GM19328 (cell line): ENCODE measurements at regions not wholly inside any gene's neighbourhood (a gene's known extent, or its start where the extent isn't known, plus 50 kb on each side); places are given as distances from the start of the nearest gene placed in this dataset.

Experiments used
- ATAC-seq: cut with Tn5 transposase; IDR thresholded peaks from one replicate; pipeline ENCODE4 v1.9.1; 2021; ENCODE audit warnings: mild to moderate bottlenecking, moderate library complexity; ENCODE audit not compliant: unreplicated experiment

- no peak for ATAC-seq
Measured at GRCh38 chr13:40235160-40235796, 431.2 kb downstream of the FOXO1 start.

- no peak for ATAC-seq
Measured at GRCh38 chr13:40236566-40237168, 429.8 kb downstream of the FOXO1 start.

- no peak for ATAC-seq
Measured at GRCh38 chr13:40238761-40239160, 427.7 kb downstream of the FOXO1 start.

- ATAC-seq: no peak
Measured at GRCh38 chr13:40240293-40240692, 426.1 kb downstream of the FOXO1 start.

GRCh38 chr13:40241125-40241798 lies 425.2 kb downstream of the FOXO1 start:
- ATAC-seq: no peak

GRCh38 chr13:40243047-40243446 lies 423.4 kb downstream of the FOXO1 start:
- no peak for ATAC-seq

- no peak for ATAC-seq
Measured at GRCh38 chr13:40243982-40244381, 422.5 kb downstream of the FOXO1 start.

- no peak for ATAC-seq
Measured at GRCh38 chr13:40245567-40245966, 420.9 kb downstream of the FOXO1 start.

- no peak for ATAC-seq
Measured at GRCh38 chr13:40247845-40248244, 418.6 kb downstream of the FOXO1 start.

- ATAC-seq: no peak
Measured at GRCh38 chr13:40251343-40252032, 415.0 kb downstream of the FOXO1 start.

- no peak for ATAC-seq
Measured at GRCh38 chr13:40252241-40252640, 414.2 kb downstream of the FOXO1 start.

GRCh38 chr13:40252676-40253075 lies 413.8 kb downstream of the FOXO1 start:
- no peak for ATAC-seq

- no peak for ATAC-seq
Measured at GRCh38 chr13:40254394-40254793, 412.0 kb downstream of the FOXO1 start.

- no peak for ATAC-seq
Measured at GRCh38 chr13:40255551-40255950, 410.9 kb downstream of the FOXO1 start.

- ATAC-seq: no peak
Measured at GRCh38 chr13:40259899-40260298, 406.5 kb downstream of the FOXO1 start.

GRCh38 chr13:40261336-40261735 lies 405.1 kb downstream of the FOXO1 start:
- ATAC-seq: no peak

GRCh38 chr13:40261947-40262346 lies 404.5 kb downstream of the FOXO1 start:
- ATAC-seq: no peak

GRCh38 chr13:40269086-40269485 lies 397.4 kb downstream of the FOXO1 start:
- ATAC-seq: no peak

- ATAC-seq: no peak
Measured at GRCh38 chr13:40270726-40271125, 395.7 kb downstream of the FOXO1 start.

- ATAC-seq: no peak
Measured at GRCh38 chr13:40271271-40271885, 395.1 kb downstream of the FOXO1 start.
